ENCODE measurements at regions not wholly inside any gene's neighbourhood (a gene's known extent, or its start where the extent isn't known, plus 50 kb on each side); places are given as distances from the start of the nearest gene placed in this dataset.

DNA sequence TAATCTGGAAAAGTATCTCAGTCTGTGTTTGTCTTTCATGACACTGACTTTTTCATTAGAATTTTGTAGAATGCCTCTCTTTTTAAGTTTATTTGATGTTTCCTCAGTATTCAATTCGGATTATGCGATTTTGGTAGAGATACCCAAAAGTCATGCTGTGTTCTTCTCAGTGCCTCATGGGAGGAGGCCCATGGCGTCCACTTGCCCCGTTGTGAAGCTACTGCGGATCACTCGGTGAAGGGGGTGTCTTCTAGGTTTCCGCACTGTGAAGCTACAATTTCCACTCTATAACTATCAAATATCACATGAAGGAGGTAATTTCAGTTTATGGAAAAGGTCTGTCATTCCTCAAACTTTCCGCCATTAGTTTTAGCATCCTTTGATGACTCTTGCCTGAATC lies 794.0 kb downstream of the TBC1D22A start:
- no peak for DNase-seq

DNA sequence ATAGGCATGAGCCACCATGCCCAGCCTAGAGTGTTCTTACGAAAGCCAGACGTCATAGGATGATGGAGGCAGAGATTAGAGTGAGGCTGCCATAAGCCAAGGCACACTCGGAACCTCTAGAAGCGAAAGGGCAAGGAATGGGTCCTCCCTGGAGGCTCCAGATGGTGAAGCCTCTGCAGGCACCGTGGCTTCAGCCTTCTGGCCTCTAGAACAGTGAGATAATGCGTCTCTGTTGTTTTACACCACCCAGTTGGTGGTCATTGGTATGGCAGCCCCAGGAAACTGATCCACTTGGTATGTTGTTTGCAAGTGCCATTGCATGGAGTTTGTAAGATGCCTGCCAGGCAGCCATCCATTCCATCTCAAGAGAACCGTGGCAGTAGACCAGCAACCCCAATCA lies 791.0 kb downstream of the TBC1D22A start:
- DNase-seq: no peak

DNA sequence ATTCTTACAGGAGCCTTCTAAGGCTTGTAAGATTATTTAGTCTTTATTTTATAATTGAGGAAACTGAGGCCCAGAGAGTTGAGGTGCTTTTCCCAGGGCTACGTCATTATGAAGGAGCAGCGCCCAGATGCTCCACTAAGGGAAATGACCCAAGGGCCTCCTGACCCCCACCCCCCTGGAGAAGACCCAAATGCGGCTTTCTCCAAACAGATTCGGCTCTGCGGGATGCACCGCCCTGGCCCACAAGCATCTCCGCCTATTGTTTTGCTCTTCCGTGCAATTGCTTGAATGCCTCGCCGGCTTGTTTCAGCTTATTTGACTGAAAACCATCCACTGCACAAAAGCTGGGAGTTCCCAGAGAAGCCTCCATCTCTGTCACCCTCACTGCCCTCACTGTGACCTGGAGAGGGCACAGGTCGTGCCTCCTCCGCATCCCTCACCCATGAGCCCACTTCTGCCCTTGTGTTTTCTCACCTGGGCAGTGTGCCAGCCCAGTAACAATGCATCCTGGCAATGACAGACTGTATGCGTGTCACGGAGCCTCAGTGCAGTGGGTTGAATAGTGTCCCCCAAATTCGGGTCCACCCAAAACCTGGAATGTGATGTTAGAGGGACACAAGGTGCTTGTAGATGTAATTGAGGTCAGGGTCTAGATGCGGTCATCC lies 790.2 kb downstream of the TBC1D22A start:
- no peak for DNase-seq

DNA sequence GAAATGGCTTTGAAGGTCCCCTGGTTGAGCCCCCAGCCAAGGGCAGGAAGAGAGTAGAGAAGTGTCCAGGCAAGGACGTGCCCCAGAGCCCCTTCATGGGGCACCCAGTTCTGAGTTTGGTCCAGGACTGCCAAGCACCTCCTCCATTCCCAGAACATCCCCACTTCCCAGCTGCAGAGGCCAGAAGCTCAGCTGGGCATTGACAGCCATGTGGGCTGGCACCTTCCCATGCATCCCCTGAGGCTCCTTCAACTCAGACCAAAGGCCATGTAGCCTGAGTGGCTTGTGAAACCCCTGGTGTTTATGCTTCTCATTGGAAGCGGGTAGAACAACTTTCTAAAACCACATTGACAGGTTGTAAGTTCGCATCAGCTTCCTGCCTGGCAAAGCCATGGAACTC lies 789.6 kb downstream of the TBC1D22A start:
- DNase-seq: no peak

DNA sequence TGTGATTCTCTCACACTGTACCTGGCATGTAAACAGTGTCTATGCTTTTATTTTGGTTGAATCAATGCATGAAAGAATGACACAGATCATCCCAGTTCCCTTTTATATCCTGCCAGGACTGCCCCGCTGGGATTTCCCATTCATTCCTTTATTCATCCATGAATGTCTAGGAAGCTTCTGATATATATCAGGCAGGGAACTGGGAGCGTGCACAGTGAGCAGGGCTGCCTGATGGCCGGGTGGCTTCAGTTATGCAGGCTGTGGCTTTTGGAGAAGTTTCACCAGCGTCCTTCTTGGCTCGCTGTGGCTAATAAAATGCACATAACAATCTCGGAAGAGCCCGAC lies 789.0 kb downstream of the TBC1D22A start:
- no peak for DNase-seq

DNA sequence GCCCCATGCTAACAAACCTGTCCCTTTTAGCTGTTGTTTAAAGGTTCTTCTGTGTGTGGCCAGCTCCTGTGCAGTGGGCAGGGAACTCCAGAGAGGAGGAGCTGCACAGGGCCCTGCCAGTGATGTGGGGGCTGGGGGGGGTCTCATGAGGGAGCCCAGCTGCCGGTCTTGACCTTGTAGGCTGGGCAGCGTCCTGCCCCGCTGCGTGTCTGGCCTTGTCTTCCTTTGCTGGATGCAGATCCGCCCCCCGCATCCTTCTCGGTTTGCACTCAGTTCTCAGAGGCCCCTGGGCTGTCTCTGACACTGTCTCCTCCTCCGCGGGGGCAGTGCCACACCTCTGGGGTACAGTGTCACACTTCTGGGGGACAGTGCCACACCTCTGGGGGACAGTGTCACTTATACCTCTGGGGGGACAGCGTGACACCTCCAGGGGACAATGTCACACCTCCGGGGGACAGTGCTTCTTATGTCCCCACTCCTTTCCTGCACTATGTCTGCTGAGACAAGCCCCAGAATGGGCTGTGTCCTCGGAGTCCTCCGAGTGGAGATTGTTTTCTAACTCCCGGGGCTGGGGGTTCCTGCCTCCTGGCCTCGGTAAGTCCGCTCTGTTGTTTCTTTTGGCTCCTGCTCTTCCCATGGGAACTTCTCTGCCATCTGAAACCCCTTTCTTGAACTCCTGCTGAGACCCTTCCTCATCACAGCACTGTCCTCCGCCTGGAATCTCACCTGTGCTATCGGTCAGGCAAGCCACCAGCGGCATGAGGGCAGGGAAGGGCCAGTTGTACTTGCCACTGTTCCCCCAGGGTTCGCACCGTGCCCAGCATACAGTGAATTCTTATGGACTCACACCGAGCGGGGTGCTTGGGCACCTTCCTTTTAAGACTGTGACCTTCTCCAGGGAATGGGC lies 788.3 kb downstream of the TBC1D22A start:
- DNase-seq: no peak

DNA sequence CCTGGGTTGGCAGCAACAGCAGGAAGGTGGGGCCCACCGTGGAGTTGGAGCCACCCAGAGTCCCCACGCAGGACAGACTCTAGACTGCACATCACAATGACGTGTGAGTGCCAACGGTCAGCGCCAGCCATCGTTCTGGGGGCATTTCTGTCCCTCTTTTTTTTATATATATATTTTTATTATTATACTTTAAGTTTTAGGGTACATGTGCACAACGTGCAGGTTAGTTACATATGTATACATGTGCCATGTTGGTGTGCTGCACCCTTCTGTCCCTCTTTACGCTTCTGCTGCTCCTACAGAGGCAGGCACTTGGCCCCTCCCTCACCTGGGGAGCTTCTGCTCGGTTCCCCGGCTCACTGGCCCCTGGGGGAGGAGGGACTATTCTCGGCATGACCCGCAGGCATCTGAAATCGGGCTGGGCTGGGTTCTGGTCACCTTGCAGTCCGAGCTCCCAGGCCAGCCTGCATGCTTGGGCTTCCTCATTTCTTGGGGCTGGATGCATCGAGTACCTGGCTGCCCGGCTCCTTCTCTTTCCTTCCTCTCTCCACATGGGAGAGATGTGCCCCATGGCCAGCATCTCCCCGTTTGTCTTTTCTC lies 787.4 kb downstream of the TBC1D22A start:
- no peak for DNase-seq

DNA sequence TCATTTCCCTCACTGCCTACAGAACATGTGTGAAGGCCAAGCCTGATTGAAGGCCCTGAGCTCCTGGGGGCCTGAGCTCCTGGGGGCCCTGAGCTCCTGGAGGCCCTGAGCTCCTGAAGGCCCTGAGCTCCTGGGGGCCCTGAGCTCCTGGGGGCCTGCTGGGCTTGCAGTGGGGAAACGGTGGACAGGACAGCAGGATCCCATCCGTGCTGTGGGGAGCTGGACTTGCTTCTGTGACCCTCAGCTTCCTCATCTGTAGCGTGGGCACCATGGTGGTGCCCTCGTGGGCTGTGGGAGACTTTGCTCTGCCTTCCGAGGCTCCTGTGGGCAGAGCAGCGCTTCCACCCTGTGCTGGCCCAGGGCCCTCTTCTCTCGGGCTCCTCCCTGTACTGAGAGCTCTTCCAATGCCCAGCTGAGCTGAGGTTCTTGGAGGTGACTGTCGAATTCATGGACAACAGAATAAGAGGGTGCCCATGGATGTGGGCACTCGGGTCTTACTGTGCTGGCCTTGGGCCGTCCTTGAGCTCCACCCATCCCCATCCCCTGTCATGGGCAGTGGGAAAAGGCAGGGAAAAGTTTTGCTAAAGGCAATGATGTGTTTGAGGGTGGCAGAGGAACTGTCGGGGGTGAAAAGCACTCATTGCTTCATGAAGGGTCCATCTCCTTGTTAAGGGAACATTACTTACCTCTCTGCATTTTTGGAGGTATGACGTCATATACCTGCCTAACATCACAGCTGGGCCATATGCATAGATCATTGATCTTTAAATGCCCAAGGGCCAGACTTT lies 786.7 kb downstream of the TBC1D22A start:
- DNase-seq: no peak

DNA sequence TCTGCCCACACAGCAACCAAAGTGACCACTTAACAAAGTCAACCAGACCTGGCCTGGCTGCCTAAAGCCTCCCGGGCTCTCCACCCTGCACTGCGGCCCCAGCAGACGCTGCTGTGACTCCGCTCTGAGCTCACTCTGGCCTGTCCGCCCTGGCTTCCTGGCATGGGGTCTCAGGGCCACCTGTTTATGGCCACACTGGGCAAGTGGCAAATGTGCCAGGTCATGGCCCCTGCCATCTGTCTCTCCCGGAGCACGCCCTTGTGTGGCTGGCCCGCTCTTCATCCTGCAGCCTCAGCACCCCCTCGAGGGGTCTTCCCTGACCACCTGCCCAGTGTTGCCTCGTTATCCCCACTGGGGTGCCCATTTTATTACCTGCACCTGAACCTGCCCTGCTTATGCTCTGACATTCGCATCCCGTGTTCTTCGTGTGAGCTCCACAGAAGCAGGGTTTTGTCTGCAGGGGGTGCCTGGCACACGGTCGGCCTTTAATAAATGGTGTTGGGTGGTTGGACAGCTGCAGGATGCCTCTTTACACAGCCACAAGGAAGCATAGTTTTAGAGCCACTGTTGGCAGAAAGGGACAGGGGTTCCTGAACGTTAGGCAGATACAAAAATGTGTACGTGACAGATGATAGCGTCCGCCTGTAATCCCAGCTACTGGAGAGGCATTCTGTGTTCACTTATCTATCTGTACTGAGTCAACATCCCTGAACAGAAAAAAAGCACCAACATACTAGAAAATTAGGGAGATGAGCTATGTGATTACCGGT lies 785.6 kb downstream of the TBC1D22A start:
- DNase-seq: peak; percentile 34 to 62

DNA sequence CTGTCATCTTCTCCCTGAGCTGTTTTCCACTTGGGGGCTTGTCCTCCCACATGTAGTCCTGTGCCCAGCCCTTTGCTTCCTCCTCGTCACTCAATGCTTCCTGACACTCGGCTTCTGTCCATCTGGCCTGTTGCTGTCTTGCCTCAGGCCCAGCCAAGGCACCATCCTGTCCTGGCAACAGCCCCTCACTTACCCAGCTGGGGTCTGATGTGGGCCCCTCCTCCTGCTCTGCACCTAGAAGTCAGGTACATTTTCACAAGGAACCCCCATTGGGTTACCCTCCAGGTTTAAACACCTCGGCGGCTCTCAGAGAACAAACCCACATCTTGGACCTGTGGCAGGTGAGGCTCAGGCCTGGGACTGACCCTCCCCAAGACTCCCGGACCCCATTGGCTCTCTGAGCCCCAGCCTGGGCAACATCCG lies 784.8 kb downstream of the TBC1D22A start:
- DNase-seq: peak in 1 of 2 experiments; percentile 20

DNA sequence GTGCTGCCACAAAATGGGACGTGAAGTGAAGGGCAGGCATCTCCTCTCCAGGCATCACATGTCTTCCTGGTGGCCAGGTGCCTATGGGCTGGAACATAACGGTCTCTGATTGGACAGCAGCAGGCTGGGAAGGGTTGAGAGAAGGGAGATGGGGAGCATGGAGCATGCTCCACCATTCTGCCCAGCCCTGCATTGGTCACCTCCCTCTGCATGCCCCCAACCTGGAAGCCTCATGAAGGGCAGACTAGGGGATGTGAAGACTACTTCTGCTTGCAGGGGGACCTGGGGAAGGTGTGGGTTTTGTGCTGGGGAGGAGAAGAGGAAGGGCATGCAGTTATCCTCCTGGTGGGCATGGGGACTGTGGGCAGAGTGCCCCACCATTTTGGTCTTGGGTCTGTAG lies 782.2 kb downstream of the TBC1D22A start:
- DNase-seq: no peak

DNA sequence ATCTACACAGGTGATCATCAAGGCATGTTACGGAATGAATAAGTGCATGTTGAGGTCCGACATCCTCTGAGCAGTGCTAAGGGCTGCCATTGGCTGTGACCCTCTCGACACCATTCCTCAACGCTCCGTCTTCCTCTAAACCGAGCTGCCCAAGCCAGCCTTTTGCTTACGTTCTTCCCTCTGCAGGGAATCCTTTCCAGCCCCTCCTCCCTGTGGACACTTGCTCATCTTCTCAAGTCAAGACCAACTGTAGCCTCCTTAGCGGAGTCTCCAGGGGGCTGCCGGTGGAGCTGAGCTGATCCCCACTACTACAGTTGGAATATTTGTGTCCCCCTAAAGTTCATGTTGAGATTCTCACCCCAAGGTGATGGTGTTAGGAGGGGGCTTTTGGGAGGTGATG lies 781.0 kb downstream of the TBC1D22A start:
- DNase-seq: no peak

DNA sequence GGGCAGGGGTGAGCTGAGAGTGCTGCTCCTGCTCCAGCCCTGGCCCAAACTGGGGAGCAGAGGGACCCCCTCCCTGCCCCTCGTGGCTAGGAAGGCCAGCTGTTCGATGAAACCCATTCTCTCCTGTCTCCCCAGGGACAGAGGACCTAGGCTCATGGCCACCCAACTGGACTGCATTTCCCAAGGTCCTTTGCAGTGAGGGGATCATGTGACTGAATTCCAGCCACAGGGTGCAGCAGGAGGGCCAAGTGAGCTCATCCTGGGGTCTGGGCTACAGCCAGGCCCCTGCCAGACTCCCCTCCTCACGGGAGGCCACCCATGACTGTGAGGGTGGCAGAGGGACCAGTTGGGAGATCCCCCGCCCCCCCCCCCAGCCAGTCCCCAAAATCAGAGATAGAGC lies 777.6 kb downstream of the TBC1D22A start:
- no peak for DNase-seq

DNA sequence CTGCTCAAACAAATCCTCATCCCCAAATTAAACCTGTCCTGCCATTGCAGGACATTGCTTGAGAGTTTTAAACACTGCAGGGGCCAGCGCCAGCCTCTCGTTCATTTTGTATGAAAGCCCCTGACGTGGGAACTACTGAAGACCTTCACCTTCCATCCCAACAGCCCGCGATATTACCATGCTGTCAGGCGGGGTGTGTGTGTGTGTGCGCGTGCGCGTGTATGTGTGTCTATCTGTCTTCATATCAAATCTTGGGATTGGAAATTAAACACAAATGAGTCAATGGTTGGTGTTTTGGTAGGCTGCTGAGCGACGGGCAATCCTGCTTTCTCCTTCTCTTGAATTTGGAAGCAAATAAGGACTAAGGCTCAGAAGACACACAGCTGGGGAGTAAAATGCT lies 776.9 kb downstream of the TBC1D22A start:
- DNase-seq: no peak

DNA sequence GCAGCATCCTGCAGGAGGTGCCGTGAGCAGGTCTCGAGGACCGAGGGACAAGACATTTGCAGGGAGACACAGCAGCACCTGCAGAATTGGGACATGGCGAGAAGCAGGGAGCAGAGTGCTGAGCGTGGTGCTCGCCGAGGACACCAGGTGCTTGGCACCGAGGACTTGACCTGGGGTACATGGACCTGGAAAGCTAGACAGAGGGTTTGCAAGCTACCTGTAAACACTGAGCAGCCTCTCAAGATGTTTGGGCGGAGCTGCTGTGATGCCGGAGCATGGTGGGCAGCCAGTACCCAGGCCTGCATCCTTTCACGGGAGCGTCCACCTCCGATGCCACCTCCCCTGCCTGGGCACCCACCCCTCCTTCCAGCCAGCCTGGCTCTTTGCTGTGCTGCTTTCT lies 773.2 kb downstream of the TBC1D22A start:
- no peak for DNase-seq

DNA sequence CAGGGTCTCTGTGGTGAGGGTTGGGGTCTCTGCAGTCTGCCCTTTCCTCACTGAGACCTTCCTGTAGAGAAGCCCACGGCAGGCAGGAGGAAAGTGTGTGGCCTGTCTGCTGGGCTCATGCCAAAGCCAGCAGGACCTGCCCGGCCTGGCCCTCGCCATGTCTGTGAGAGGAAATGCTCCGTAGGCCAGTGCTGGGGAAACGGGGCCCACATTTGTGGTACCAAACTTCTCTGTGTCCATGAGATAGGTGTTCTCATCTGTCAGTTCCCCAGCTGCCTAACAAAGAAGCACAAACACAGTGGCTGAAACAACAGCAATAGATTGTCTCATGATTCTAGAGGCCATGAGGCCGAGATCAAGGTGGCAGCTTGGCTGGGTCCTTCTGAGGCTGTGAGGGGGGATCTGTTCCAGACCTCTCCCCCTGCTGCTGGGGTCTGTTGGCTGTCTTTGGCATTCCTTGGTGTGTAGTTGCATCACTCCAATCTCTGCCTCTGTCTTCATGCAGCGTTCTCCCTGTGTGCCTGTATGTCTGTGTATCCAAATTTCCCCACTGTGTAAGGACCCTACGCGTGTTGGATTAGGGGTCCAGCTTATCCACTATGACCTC lies 772.5 kb downstream of the TBC1D22A start:
- DNase-seq: no peak

DNA sequence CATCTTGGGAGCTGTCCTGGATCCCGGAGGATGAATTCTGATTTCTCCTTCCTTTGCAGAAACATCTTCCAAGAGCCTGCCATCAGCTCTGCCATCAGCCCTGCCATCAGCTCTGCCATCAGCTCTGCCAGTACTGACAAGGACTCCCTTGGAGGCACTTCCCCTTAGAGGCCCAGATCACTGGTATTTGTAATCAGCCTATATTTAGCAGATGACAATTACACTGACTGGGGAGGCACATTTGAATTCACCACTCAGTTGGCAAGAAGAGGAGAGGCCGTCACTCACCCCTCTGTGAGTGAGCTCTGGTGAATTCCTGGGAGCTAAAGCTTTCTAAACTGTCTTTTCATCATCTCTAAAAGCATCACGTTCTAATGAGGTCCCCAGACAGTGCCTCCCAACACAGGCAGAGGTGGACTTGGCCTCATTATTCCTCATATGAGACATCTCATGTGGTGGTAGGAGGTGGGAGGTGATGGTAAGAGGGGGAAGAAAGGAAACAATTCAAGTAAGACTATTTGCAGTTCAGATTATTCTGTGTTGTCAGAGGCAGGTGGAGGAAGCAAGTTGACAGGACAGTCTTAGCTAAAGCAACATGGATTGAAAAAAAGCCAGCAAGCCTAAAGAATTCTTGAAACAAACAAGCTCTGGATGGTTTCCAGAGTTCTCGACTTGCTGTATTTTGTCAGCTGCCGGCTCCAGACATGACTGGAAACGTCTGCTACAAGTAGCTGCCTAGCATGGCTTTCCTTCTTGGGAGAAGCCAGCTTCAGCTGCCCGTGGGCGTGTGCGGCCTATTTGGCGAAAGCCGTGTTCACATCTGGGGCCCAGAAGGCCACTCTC lies 771.7 kb downstream of the TBC1D22A start:
- no peak for DNase-seq

DNA sequence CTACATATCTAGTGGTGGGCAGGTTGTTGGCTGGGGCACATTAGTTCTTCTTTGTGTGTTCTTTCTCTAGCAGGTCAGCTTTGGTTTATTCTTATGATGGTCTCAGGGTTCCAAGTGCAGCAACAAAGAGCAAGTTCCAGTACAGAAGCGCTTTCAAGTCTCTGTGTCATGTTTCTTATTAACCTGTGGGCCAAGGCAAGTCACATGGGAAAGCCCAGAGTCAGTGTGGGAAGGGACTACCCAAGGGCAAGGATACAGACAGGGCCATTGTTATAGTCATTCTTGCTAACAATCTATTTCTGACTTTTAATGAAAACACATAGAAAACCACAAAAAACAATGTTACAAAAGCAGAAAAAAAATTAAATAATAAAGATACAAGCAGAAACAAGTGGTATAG lies 754.6 kb downstream of the TBC1D22A start:
- no peak for DNase-seq

DNA sequence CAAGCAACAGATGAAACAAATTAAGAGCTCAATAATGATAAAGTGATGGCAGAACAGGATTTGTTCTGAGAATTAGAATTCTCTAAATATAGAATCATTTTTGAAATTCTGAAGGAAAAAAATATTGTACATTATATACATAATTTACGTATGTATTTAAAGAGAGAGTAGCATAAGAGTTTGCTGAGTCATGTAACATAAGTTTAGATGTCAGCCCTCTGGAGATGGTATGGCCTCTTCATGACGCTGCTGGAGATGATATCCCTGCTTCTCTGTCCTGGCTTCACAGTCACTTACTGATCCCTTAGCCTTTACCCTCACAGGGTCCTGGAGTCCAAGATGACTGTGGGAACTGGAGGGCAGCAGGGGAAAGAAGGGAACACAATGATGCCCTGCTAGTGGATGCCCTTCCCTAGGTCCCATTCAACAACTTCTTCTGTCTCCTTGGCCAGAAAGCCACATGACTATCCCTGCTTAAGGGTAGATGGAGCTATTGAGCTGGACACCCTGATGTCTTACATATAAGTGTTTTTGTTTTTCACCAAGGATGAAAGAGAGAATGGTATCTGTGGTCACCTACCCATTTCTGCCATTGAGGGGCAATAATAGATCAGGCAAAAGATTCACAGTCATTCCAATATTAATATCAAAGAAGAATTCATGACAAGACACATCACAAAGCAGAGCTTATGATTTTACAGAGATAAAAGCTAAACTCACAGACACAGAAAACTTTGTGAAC lies 753.1 kb downstream of the TBC1D22A start:
- DNase-seq: peak in 1 of 2 experiments; percentile 56

DNA sequence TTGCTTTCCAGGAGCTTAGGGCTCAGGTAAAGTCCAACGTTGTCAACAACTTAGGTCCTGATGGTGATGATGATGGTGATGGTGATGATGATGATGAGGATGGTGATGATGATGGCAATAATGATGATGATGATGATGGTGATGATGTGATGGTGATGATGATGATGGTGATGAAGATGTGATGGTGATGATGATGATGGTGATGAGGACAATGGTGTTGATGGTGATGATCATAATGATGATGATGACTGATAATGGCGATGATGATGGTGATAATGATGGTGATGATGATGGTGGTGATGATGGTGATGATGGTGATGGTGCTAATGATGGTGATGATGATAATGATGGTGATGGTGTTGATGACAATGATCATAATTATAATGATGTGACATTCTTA lies 750.2 kb downstream of the TBC1D22A start:
- DNase-seq: no peak
